ENCODE measurements at regions not wholly inside any gene's neighbourhood (a gene's known extent, or its start where the extent isn't known, plus 50 kb on each side); places are given as distances from the start of the nearest gene placed in this dataset.

DNA sequence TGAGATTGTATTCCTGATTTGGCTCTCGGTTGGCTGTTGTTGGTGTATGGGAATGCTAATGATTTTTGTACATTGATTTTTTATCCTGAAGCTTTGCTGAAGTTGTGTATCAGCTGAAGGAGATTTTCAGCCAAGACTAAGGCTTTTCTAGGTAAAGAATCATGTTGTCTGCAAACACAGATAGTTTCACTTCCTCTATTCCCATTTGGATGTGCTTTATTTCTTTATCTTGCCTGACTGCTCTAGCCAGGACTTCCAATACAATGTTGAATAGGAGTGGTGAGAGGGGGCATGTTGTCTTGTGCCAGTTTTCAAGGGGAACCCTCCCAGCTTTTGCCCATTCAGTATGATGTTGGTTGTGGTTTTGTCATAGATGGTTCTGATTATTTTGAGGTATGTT lies 90.4 kb downstream of the CYP26B1 start:
- CTCF ChIA-PET: no interaction called here
- 0% methylated on average over 1 of the region's 1 CpG for WGBS (ENCODE audit: low lambda C conversion rate)

DNA sequence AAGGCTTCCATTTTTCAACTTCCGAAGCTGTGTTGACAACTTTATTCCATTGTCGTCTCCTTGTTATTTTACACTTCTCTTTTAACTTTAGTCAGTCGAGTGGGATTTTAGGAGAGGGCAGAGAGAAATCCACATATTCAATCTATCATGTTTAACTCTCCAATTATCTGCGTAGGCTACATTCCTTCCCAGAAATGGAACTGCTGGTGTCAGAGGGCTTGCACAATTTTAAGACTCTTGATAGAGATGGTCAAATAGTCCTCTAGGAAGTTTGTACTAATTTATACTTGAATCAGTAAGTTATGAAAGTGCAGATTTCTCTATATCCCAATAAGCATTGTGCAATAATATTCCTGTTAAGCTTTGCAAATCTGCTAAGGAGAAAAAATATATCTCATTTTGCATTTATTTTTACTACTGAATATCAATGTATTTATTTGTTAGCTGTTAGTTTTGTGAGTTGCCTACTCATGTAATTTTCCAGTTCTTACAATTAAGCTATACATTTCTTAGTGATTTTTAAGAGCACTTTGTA lies 95.6 kb downstream of the CYP26B1 start:
- Histone ChIP-seq H3K79me2 (ENCODE audit: insufficient read depth) (no peaks in the 10 kb centered on the region), H3K36me3 (replicated peaks in 1 of 2; ENCODE audit: control insufficient read depth in 1 of 2, insufficient read depth in 2 of 2, low read length in 1 of 2) (no peaks in the 10 kb centered on the region), H3K9me2 (no peaks in the 10 kb centered on the region), H3K9me3 (peaks cover 10% of the 10 kb centered on the region; the same call in 1 of the 2 replicates), H3F3A (replicated peaks; ENCODE audit: insufficient read depth) (no peaks in the 10 kb centered on the region), H2AFZ (ENCODE audit: low read depth) (no peak overlapping the region), H3K4me2 (no peak overlapping the region), H3K9ac (no peak overlapping the region), H3K4me1 (ENCODE audit: control insufficient read depth in 1 of 2, insufficient read depth in 2 of 2, low read depth in 1 of 2, low read length in 1 of 2) (no peaks in the 10 kb centered on the region), H4K20me1 (ENCODE audit: insufficient read depth) (no peaks in the 10 kb centered on the region), H3K27ac (ENCODE audit: low read depth in 2 of 2, low read length in 1 of 2) (no peak overlapping the region), H3K4me3 (ENCODE audit: low read depth in 2 of 2, low read length in 1 of 2) (no peak overlapping the region), H3K27me3 (ENCODE audit: insufficient read depth) (no peaks in the 10 kb centered on the region)
- 47% methylated on average over 4 of the region's 4 CpGs for WGBS (ENCODE audit: low lambda C conversion rate)
- no peak for DNase-seq
- CTCF ChIA-PET: interaction anchor here (1.1 to 1.6 kb wide), 2 partner anchors 98 to 528 kb away, joined by 3 to 4 read pairs; no protein-coding TSS in a partner anchor
- POLR2A ChIA-PET: no interaction called here
- TF ChIP-seq JUND (IDR thresholded peaks at IDR 0.05) (no peak), CTCF (IDR thresholded peaks at IDR 0.05) (no peak), RXRA (IDR thresholded peaks at IDR 0.05; ENCODE audit: borderline replicate concordance, low read depth) (no peak), TAF1 (IDR thresholded peaks at IDR 0.05; ENCODE audit: borderline replicate concordance, low read depth, low read length) (no peak), POLR2AphosphoS5 (IDR thresholded peaks at IDR 0.05; ENCODE audit: low read depth, low read length) (no peak), SIN3A (IDR thresholded peaks at IDR 0.05; ENCODE audit: borderline replicate concordance, low read depth, low read length) (no peak), ELF1 (IDR thresholded peaks at IDR 0.05) (no peak), RFX5 (IDR thresholded peaks at IDR 0.05; ENCODE audit: low read length) (no peak)
- TF ChIP-seq, protein P1, sequence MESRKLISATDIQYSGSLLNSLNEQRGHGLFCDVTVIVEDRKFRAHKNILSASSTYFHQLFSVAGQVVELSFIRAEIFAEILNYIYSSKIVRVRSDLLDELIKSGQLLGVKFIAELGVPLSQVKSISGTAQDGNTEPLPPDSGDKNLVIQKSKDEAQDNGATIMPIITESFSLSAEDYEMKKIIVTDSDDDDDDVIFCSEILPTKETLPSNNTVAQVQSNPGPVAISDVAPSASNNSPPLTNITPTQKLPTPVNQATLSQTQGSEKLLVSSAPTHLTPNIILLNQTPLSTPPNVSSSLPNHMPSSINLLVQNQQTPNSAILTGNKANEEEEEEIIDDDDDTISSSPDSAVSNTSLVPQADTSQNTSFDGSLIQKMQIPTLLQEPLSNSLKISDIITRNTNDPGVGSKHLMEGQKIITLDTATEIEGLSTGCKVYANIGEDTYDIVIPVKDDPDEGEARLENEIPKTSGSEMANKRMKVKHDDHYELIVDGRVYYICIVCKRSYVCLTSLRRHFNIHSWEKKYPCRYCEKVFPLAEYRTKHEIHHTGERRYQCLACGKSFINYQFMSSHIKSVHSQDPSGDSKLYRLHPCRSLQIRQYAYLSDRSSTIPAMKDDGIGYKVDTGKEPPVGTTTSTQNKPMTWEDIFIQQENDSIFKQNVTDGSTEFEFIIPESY (IDR thresholded peaks at IDR 0.05; ENCODE audit: borderline replicate concordance, low read depth): no peak

More for the DNA sequence above, 90.4 kb downstream of the CYP26B1 start:
- H3K36me3 ChIP-seq (replicated peaks in 1 of 2; ENCODE audit: control insufficient read depth in 1 of 2, insufficient read depth in 2 of 2, low read length in 1 of 2): no peaks in the 10 kb centered on the region
- H2AFZ ChIP-seq (ENCODE audit: low read depth): no peak overlapping the region
- no peak overlapping the region for H3K9ac ChIP-seq
- no peaks in the 10 kb centered on the region for H3K9me2 ChIP-seq
- H3K4me2 ChIP-seq: no peak overlapping the region
- H3K4me3 ChIP-seq (ENCODE audit: low read depth in 2 of 2, low read length in 1 of 2): no peak overlapping the region
- H3K9me3 ChIP-seq: no peaks in the 10 kb centered on the region
- no peak overlapping the region for H3K27ac ChIP-seq (ENCODE audit: low read depth in 2 of 2, low read length in 1 of 2)
- H3K79me2 ChIP-seq (ENCODE audit: insufficient read depth): no peaks in the 10 kb centered on the region
- H3K4me1 ChIP-seq (ENCODE audit: control insufficient read depth in 1 of 2, insufficient read depth in 2 of 2, low read depth in 1 of 2, low read length in 1 of 2): no peaks in the 10 kb centered on the region
- TF ChIP-seq RCOR1 (IDR thresholded peaks at IDR 0.05; ENCODE audit: low read length) (no peak), FOXJ3 (CRISPR knock-in tag; IDR thresholded peaks at IDR 0.05) (no peak), EP300 (IDR thresholded peaks at IDR 0.05; ENCODE audit: borderline replicate concordance in 1 of 2, low read depth in 1 of 2, low read length in 1 of 2) (no peak), MXI1 (IDR thresholded peaks at IDR 0.05; ENCODE audit: low read depth, low read length) (no peak), FOXM1 (IDR thresholded peaks at IDR 0.05; ENCODE audit: low read depth) (no peak), RAD21 (IDR thresholded peaks at IDR 0.05; ENCODE audit: low read length) (no peak), TAF1 (IDR thresholded peaks at IDR 0.05; ENCODE audit: borderline replicate concordance, low read depth, low read length) (no peak), MEF2A (IDR thresholded peaks at IDR 0.05; ENCODE audit: borderline replicate concordance, low read depth) (no peak), CHD2 (IDR thresholded peaks at IDR 0.05; ENCODE audit: low read length, partially characterized antibody) (no peak), RXRA (IDR thresholded peaks at IDR 0.05; ENCODE audit: borderline replicate concordance, low read depth) (no peak), EZH2phosphoT487 (IDR thresholded peaks at IDR 0.05; ENCODE audit: borderline replicate concordance, low read depth) (no peak), NRF1 (IDR thresholded peaks at IDR 0.05; ENCODE audit: low read depth, low read length) (no peak)
- TF ChIP-seq, protein P2, sequence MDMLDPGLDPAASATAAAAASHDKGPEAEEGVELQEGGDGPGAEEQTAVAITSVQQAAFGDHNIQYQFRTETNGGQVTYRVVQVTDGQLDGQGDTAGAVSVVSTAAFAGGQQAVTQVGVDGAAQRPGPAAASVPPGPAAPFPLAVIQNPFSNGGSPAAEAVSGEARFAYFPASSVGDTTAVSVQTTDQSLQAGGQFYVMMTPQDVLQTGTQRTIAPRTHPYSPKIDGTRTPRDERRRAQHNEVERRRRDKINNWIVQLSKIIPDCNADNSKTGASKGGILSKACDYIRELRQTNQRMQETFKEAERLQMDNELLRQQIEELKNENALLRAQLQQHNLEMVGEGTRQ (IDR thresholded peaks at IDR 0.05; ENCODE audit: borderline replicate concordance, low read depth, low read length): no peak
- TF ChIP-seq, protein P3, sequence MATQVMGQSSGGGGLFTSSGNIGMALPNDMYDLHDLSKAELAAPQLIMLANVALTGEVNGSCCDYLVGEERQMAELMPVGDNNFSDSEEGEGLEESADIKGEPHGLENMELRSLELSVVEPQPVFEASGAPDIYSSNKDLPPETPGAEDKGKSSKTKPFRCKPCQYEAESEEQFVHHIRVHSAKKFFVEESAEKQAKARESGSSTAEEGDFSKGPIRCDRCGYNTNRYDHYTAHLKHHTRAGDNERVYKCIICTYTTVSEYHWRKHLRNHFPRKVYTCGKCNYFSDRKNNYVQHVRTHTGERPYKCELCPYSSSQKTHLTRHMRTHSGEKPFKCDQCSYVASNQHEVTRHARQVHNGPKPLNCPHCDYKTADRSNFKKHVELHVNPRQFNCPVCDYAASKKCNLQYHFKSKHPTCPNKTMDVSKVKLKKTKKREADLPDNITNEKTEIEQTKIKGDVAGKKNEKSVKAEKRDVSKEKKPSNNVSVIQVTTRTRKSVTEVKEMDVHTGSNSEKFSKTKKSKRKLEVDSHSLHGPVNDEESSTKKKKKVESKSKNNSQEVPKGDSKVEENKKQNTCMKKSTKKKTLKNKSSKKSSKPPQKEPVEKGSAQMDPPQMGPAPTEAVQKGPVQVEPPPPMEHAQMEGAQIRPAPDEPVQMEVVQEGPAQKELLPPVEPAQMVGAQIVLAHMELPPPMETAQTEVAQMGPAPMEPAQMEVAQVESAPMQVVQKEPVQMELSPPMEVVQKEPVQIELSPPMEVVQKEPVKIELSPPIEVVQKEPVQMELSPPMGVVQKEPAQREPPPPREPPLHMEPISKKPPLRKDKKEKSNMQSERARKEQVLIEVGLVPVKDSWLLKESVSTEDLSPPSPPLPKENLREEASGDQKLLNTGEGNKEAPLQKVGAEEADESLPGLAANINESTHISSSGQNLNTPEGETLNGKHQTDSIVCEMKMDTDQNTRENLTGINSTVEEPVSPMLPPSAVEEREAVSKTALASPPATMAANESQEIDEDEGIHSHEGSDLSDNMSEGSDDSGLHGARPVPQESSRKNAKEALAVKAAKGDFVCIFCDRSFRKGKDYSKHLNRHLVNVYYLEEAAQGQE (IDR thresholded peaks at IDR 0.05; ENCODE audit: low read depth, low read length): no peak
- no peaks in the 10 kb centered on the region; the same call in 1 of the 2 replicates for H3K27me3 ChIP-seq (ENCODE audit: insufficient read depth)
- H3F3A ChIP-seq (replicated peaks; ENCODE audit: insufficient read depth): no peaks in the 10 kb centered on the region
- no peaks in the 10 kb centered on the region for H4K20me1 ChIP-seq (ENCODE audit: insufficient read depth)
- DNase-seq: no peak
- POLR2A ChIA-PET: no interaction called here

Measured in SK-N-SH (cell line).